HEK293 (cell line): ENCODE measurements at regions not wholly inside any gene's neighbourhood (a gene's known extent, or its start where the extent isn't known, plus 50 kb on each side); places are given as distances from the start of the nearest gene placed in this dataset.

Source experiments
- GLIS1 ChIP-seq: fragments of 450-650 bp; formaldehyde crosslinking; IDR thresholded peaks from 2 replicates; pipeline ENCODE4 v1.5.1; 2016; ENCODE audit warnings: missing biosample characterization, missing genetic modification characterization
- ZBTB7A ChIP-seq: fragments of 450-650 bp; formaldehyde crosslinking; IDR thresholded peaks from 2 replicates; pipeline ENCODE4 v1.5.1; 2016; ENCODE audit warnings: low read depth, missing biosample characterization, missing genetic modification characterization
- TF ChIP-seq, protein P1 (sequence below): fragments of 450-650 bp; formaldehyde crosslinking; IDR thresholded peaks from 2 replicates; pipeline ENCODE4 v1.5.1; 2016; ENCODE audit warnings: missing biosample characterization, missing genetic modification characterization

DNA sequence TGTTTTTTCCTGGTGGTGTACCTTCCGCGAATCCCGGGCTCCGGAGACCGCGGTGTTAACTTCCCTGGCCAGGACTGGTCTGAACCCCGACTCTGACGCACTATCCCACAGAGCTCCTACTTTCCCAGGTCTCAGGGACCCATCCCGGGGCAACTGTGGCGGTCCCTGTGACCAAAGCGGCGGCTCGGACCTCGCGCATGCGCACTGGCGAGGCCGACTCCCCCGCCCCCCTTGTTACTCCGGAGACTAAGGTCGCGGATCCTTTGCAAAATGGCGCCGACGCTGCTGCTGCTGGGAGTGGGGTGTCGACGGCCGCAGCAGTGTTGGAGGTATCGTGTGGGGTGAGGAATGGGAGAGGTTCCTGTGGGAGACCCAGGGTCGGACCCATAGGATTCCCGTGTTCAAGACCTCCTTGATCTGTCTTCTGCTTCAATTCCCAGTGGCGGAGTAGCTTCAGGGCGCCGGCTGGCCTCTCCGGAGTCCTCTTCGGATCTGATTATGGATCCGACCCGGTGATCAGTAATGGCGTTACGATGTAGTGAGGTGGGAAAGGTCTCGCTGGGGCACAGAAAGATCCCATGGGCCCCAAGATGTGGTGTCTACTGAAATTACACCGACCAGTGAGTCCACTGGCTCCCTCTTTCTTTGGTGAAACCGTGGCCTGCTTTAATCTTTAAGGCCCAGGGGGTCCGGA is 66.6 kb upstream of the ZNF527 start:
- TF ChIP-seq, protein P1, sequence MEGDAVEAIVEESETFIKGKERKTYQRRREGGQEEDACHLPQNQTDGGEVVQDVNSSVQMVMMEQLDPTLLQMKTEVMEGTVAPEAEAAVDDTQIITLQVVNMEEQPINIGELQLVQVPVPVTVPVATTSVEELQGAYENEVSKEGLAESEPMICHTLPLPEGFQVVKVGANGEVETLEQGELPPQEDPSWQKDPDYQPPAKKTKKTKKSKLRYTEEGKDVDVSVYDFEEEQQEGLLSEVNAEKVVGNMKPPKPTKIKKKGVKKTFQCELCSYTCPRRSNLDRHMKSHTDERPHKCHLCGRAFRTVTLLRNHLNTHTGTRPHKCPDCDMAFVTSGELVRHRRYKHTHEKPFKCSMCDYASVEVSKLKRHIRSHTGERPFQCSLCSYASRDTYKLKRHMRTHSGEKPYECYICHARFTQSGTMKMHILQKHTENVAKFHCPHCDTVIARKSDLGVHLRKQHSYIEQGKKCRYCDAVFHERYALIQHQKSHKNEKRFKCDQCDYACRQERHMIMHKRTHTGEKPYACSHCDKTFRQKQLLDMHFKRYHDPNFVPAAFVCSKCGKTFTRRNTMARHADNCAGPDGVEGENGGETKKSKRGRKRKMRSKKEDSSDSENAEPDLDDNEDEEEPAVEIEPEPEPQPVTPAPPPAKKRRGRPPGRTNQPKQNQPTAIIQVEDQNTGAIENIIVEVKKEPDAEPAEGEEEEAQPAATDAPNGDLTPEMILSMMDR (tag by site-specific recombination), result no peak
- TF ChIP-seq GLIS1, result no peak
- no peak for TF ChIP-seq ZBTB7A (tag by site-specific recombination)
